GM23338 (cell line): ENCODE measurements at regions not wholly inside any gene's neighbourhood (a gene's known extent, or its start where the extent isn't known, plus 50 kb on each side); places are given as distances from the start of the nearest gene placed in this dataset.
A peak's percentile ranks its signal among the peaks of the same experiment; 100 is the strongest.

ENCODE experiments used
- ATAC-seq: fragments of 200-7000 bp; cut with Tn5 transposase; 3 replicates; pipeline ENCODE4 v1.9.1; 2020
- DNase-seq: peaks from one replicate; pipeline ENCODE4 v3.0.0-alpha.2; 2015; ENCODE audit warnings: low spot score
- H2AFZ ChIP-seq: fragments of 200-600 bp; sonication (generic); 2 replicates; pipeline ENCODE4 v1.8.0; 2016; ENCODE audit warnings: antibody characterized with exemption, mild to moderate bottlenecking, moderate library complexity
- H3F3A ChIP-seq: fragments of 200-600 bp; sonication (generic); replicated peaks from 2 replicates; pipeline ENCODE4 v1.8.0; 2017; ENCODE audit warnings: antibody characterized with exemption, mixed run types, low read depth
- H3K27ac ChIP-seq: fragments of 200-600 bp; sonication (generic); 2 replicates; pipeline ENCODE4 v1.6.1; 2016; ENCODE audit warnings: low read depth
- H3K27me3 ChIP-seq: fragments of 200-600 bp; sonication (generic); 2 replicates; pipeline ENCODE4 v1.8.0; 2016; ENCODE audit warnings: mild to moderate bottlenecking, mixed run types, moderate library complexity; ENCODE audit not compliant: insufficient read depth
- H3K36me3 ChIP-seq: fragments of 200-600 bp; sonication (generic); 2 replicates; pipeline ENCODE4 v1.8.0; 2016; ENCODE audit warnings: mild to moderate bottlenecking; ENCODE audit not compliant: insufficient read depth
- H3K4me1 ChIP-seq: fragments of 200-600 bp; sonication (generic); 2 replicates; pipeline ENCODE4 v1.8.0; 2016; ENCODE audit warnings: mild to moderate bottlenecking, moderate library complexity; ENCODE audit not compliant: insufficient read depth
- H3K4me2 ChIP-seq: fragments of 200-600 bp; sonication (generic); 2 replicates; pipeline ENCODE4 v1.7.1; 2017; ENCODE audit warnings: mixed run types
- H3K4me3 ChIP-seq: fragments of 200-600 bp; sonication (generic); 2 replicates; pipeline ENCODE4 v1.6.1; 2016; ENCODE audit warnings: mixed run types
- H3K79me2 ChIP-seq: fragments of 200-600 bp; sonication (generic); replicated peaks from 2 replicates; pipeline ENCODE4 v1.8.0; 2017; ENCODE audit warnings: mild to moderate bottlenecking; ENCODE audit not compliant: insufficient read depth
- H3K9me2 ChIP-seq: fragments of 200-600 bp; sonication (generic); 2 replicates; pipeline ENCODE4 v1.8.0; 2017; ENCODE audit not compliant: insufficient read depth
- H4K20me1 ChIP-seq: fragments of 200-600 bp; sonication (generic); replicated peaks from 2 replicates; pipeline ENCODE4 v1.8.0; 2017; ENCODE audit warnings: mild to moderate bottlenecking; ENCODE audit not compliant: insufficient read depth
- H3K27ac Mint-ChIP-seq: 2 replicates; pipeline ENCODE4 v1.8.0; 2020; ENCODE audit warnings: inconsistent platforms, mild to moderate bottlenecking, moderate library complexity, mixed read lengths
- H3K27me3 Mint-ChIP-seq: 3 replicates; pipeline ENCODE4 v1.8.0; 2022; ENCODE audit warnings: low read depth, mild to moderate bottlenecking, moderate library complexity, mixed read lengths, inconsistent platforms; ENCODE audit not compliant: insufficient read depth, poor library complexity
- H3K36me3 Mint-ChIP-seq: 3 replicates; pipeline ENCODE4 v1.8.0; 2021; ENCODE audit warnings: low read depth, mild to moderate bottlenecking, inconsistent platforms, moderate library complexity, mixed read lengths
- H3K4me1 Mint-ChIP-seq: 3 replicates; pipeline ENCODE4 v1.8.0; 2020; ENCODE audit warnings: mild to moderate bottlenecking, inconsistent platforms, mixed read lengths
- H3K4me3 Mint-ChIP-seq: 3 replicates; pipeline ENCODE4 v1.8.0; 2021; ENCODE audit warnings: moderate library complexity, mild to moderate bottlenecking, inconsistent platforms, mixed read lengths
- H3K9me3 Mint-ChIP-seq: 3 replicates; pipeline ENCODE4 v1.8.0; 2020; ENCODE audit warnings: moderate library complexity, mild to moderate bottlenecking, inconsistent platforms, mixed read lengths
- CREB1 ChIP-seq: fragments of 250-450 bp; sonication (Bioruptor Pico); IDR thresholded peaks from 2 replicates; pipeline ENCODE4 v1.5.0; 2020; ENCODE audit warnings: low read depth, mild to moderate bottlenecking, moderate library complexity
- EZH2 ChIP-seq: fragments of 200-600 bp; sonication (generic); IDR thresholded peaks from one replicate; pipeline ENCODE4 v1.8.0; 2017; ENCODE audit warnings: antibody characterized with exemption, mild to moderate bottlenecking, low read depth; ENCODE audit not compliant: unreplicated experiment
- EZH2phosphoT487 ChIP-seq: fragments of 200-600 bp; sonication (generic); IDR thresholded peaks from one replicate; pipeline ENCODE4 v1.8.1; 2018; ENCODE audit warnings: antibody characterized with exemption; ENCODE audit not compliant: unreplicated experiment
- JUNB ChIP-seq: IDR thresholded peaks from one replicate; pipeline ENCODE4 v1.6.1; 2016; ENCODE audit warnings: antibody characterized with exemption; ENCODE audit not compliant: unreplicated experiment
- NANOG ChIP-seq: IDR thresholded peaks from 2 replicates; pipeline ENCODE4 v1.6.1; 2016; ENCODE audit warnings: antibody characterized with exemption, borderline replicate concordance
- POLR2AphosphoS5 ChIP-seq: IDR thresholded peaks from 2 replicates; pipeline ENCODE4 v1.6.1; 2016; ENCODE audit warnings: antibody characterized with exemption, low read depth
- REST ChIP-seq: IDR thresholded peaks from one replicate; pipeline ENCODE4 v1.6.1; 2018; ENCODE audit warnings: antibody characterized with exemption; ENCODE audit not compliant: unreplicated experiment
- STAT1 ChIP-seq: IDR thresholded peaks from one replicate; pipeline ENCODE4 v1.6.1; 2016; ENCODE audit warnings: antibody characterized with exemption; ENCODE audit not compliant: unreplicated experiment
- ZNF114 ChIP-seq: fragments of 250-450 bp; sonication (Bioruptor Pico); IDR thresholded peaks from 2 replicates; pipeline ENCODE4 v1.5.0; 2020; ENCODE audit warnings: mild to moderate bottlenecking, moderate library complexity
- ZNF331 ChIP-seq: fragments of 250-450 bp; sonication (Bioruptor Pico); IDR thresholded peaks from 2 replicates; pipeline ENCODE4 v1.5.0; 2020; ENCODE audit warnings: low read depth, mild to moderate bottlenecking, moderate library complexity
- ZNF462 ChIP-seq: fragments of 250-450 bp; sonication (Bioruptor Pico); IDR thresholded peaks from 2 replicates; pipeline ENCODE4 v1.5.0; 2020; ENCODE audit warnings: mild to moderate bottlenecking, moderate library complexity
- TF ChIP-seq, protein P1 (sequence below): IDR thresholded peaks from 2 replicates; pipeline ENCODE4 v1.6.1; 2016; ENCODE audit warnings: antibody characterized with exemption
- TF ChIP-seq, protein P2 (sequence below), 2 experiments: fragments of 200-600 bp in 1 of 2; sonication (generic) in 1 of 2; conservative IDR thresholded peaks; 2 replicates each; pipeline versions ENCODE4 v1.5.1 to v1.6.1; 2016 to 2017; ENCODE audit warnings: antibody characterized with exemption in 2 of 2, low read depth in 2 of 2, mild to moderate bottlenecking in 2 of 2, moderate library complexity in 1 of 2

DNA sequence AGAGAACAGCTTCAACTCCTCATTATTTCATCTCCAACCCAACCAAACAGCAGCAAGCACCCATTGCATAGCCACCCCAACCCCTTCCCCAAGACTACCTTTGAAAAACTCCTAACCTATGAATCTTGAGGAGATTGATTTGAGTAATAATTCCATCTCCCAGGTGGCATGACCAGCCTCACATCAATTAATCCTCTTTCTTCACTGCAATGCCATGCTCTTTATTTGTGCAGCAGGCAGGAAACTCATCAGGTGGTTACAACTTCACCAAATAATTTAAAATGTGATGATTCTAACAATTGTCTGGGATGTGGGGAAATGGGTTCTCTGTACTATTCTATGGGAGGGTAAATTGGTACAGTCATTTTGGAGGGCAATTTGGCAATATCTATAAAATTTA, 68.1 kb upstream of the POMGNT2 start:
- H3K4me3 Mint-ChIP-seq = no peak overlapping the region
- no peaks in the 10 kb centered on the region for H3K36me3 ChIP-seq
- peaks cover 10% of the 10 kb centered on the region; the same call in 1 of the 2 replicates for H3K9me2 ChIP-seq
- H3K27ac ChIP-seq = no peak overlapping the region
- no peak for ATAC-seq
- H3K27ac Mint-ChIP-seq = no peak overlapping the region
- H3K4me1 ChIP-seq = peaks cover 9% of the 10 kb centered on the region
- peaks cover 8% of the 10 kb centered on the region for H3K27me3 Mint-ChIP-seq
- no peaks in the 10 kb centered on the region for H3K79me2 ChIP-seq
- no peak for TF ChIP-seq ZNF462
- TF ChIP-seq, protein P1, sequence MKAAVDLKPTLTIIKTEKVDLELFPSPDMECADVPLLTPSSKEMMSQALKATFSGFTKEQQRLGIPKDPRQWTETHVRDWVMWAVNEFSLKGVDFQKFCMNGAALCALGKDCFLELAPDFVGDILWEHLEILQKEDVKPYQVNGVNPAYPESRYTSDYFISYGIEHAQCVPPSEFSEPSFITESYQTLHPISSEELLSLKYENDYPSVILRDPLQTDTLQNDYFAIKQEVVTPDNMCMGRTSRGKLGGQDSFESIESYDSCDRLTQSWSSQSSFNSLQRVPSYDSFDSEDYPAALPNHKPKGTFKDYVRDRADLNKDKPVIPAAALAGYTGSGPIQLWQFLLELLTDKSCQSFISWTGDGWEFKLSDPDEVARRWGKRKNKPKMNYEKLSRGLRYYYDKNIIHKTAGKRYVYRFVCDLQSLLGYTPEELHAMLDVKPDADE = no peak
- TF ChIP-seq ZNF114 = no peak
- no peak for TF ChIP-seq REST
- no peak for TF ChIP-seq ZNF331 (CRISPR knock-in tag)
- no peak for TF ChIP-seq POLR2AphosphoS5
- TF ChIP-seq NANOG = no peak
- no peak for TF ChIP-seq EZH2phosphoT487
- TF ChIP-seq EZH2 = no peak
- no peak for TF ChIP-seq CREB1 (CRISPR knock-in tag)
- TF ChIP-seq, protein P2, sequence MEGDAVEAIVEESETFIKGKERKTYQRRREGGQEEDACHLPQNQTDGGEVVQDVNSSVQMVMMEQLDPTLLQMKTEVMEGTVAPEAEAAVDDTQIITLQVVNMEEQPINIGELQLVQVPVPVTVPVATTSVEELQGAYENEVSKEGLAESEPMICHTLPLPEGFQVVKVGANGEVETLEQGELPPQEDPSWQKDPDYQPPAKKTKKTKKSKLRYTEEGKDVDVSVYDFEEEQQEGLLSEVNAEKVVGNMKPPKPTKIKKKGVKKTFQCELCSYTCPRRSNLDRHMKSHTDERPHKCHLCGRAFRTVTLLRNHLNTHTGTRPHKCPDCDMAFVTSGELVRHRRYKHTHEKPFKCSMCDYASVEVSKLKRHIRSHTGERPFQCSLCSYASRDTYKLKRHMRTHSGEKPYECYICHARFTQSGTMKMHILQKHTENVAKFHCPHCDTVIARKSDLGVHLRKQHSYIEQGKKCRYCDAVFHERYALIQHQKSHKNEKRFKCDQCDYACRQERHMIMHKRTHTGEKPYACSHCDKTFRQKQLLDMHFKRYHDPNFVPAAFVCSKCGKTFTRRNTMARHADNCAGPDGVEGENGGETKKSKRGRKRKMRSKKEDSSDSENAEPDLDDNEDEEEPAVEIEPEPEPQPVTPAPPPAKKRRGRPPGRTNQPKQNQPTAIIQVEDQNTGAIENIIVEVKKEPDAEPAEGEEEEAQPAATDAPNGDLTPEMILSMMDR (conservative IDR thresholded peaks at IDR 0.05; ENCODE audit: low read depth in 2 of 2) = no peak
- TF ChIP-seq JUNB = no peak
- no peak for TF ChIP-seq STAT1
- no peak overlapping the region for H2AFZ ChIP-seq
- no peaks in the 10 kb centered on the region for H4K20me1 ChIP-seq
- H3K9me3 Mint-ChIP-seq = no peaks in the 10 kb centered on the region; the same call in 2 of the 3 replicates
- H3F3A ChIP-seq = no peaks in the 10 kb centered on the region
- DNase-seq = no peak
- peaks cover 14% of the 10 kb centered on the region for H3K4me1 Mint-ChIP-seq
- H3K27me3 ChIP-seq = no peaks in the 10 kb centered on the region
- no peaks in the 10 kb centered on the region for H3K36me3 Mint-ChIP-seq
- no peak overlapping the region for H3K4me3 ChIP-seq
- H3K4me2 ChIP-seq = peak overlapping the region; percentile 25; the same call in 1 of the 2 replicates
